ENCODE measurements at regions not wholly inside any gene's neighbourhood (a gene's known extent, or its start where the extent isn't known, plus 50 kb on each side); places are given as distances from the start of the nearest gene placed in this dataset.

DNA sequence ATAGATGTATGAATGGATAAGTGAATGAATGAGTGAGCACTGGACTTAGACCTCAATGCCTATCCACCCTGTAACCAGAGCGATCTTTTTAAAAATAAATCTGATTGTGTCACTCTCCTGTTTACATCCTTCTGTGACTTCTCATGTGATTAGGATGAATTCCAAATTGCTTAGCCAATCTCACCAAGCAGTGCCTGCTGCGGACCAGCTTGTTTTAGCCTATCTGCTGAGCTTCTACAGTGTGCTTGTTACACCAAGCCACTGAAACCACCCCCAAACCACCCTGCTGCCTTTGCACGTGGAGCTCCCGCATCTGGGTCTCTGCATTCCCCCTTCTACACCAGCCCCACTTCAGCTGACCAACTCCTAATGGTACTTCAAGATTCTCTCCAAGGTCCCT is 265.4 kb downstream of the EN1 start:
- 85% methylated on average over 4 of the region's 4 CpGs for WGBS
- no peaks in the 10 kb centered on the region for H3K36me3 ChIP-seq (ENCODE audit: control insufficient read depth in 4 of 4, insufficient read depth in 3 of 4, low read depth in 1 of 4, low read length in 3 of 4)
- no peak overlapping the region for H3K4me3 ChIP-seq (ENCODE audit: low read depth in 1 of 3, low read length in 3 of 3)
- H3K4me1 ChIP-seq (ENCODE audit: control insufficient read depth in 4 of 4, insufficient read depth in 4 of 4, low read length in 3 of 4), result no peaks in the 10 kb centered on the region
- peaks cover 0 to 8% (median 0%) of the 10 kb centered on the region in 4 donors for H3K27me3 ChIP-seq (ENCODE audit: control insufficient read depth in 4 of 4, insufficient read depth in 4 of 4, low read length in 3 of 4)
- no peak overlapping the region for H3K9ac ChIP-seq (ENCODE audit: low read depth in 1 of 2, low read length in 2 of 2)
- H3K27ac ChIP-seq (ENCODE audit: low read depth in 1 of 2, low read length in 2 of 2), result no peak overlapping the region
- TF ChIP-seq RXRA (IDR thresholded peaks at IDR 0.05) (no peak), EGR1 (IDR thresholded peaks at IDR 0.05; ENCODE audit: low read depth in 2 of 2) (no peak), JUND (IDR thresholded peaks at IDR 0.05) (no peak), FOXA1 (IDR thresholded peaks at IDR 0.05) (no peak), HNF4A (conservative IDR thresholded peaks at IDR 0.05) (no peak), FOXA2 (IDR thresholded peaks at IDR 0.05) (no peak), HNF4G (IDR thresholded peaks at IDR 0.05) (no peak), TAF1 (conservative IDR thresholded peaks at IDR 0.05) (no peak), RAD21 (IDR thresholded peaks at IDR 0.05) (no peak)
- TF ChIP-seq, protein P1, sequence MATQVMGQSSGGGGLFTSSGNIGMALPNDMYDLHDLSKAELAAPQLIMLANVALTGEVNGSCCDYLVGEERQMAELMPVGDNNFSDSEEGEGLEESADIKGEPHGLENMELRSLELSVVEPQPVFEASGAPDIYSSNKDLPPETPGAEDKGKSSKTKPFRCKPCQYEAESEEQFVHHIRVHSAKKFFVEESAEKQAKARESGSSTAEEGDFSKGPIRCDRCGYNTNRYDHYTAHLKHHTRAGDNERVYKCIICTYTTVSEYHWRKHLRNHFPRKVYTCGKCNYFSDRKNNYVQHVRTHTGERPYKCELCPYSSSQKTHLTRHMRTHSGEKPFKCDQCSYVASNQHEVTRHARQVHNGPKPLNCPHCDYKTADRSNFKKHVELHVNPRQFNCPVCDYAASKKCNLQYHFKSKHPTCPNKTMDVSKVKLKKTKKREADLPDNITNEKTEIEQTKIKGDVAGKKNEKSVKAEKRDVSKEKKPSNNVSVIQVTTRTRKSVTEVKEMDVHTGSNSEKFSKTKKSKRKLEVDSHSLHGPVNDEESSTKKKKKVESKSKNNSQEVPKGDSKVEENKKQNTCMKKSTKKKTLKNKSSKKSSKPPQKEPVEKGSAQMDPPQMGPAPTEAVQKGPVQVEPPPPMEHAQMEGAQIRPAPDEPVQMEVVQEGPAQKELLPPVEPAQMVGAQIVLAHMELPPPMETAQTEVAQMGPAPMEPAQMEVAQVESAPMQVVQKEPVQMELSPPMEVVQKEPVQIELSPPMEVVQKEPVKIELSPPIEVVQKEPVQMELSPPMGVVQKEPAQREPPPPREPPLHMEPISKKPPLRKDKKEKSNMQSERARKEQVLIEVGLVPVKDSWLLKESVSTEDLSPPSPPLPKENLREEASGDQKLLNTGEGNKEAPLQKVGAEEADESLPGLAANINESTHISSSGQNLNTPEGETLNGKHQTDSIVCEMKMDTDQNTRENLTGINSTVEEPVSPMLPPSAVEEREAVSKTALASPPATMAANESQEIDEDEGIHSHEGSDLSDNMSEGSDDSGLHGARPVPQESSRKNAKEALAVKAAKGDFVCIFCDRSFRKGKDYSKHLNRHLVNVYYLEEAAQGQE (IDR thresholded peaks at IDR 0.05), result no peak
- TF ChIP-seq, protein P2, sequence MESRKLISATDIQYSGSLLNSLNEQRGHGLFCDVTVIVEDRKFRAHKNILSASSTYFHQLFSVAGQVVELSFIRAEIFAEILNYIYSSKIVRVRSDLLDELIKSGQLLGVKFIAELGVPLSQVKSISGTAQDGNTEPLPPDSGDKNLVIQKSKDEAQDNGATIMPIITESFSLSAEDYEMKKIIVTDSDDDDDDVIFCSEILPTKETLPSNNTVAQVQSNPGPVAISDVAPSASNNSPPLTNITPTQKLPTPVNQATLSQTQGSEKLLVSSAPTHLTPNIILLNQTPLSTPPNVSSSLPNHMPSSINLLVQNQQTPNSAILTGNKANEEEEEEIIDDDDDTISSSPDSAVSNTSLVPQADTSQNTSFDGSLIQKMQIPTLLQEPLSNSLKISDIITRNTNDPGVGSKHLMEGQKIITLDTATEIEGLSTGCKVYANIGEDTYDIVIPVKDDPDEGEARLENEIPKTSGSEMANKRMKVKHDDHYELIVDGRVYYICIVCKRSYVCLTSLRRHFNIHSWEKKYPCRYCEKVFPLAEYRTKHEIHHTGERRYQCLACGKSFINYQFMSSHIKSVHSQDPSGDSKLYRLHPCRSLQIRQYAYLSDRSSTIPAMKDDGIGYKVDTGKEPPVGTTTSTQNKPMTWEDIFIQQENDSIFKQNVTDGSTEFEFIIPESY (IDR thresholded peaks at IDR 0.05), result no peak
- TF ChIP-seq, protein P3, sequence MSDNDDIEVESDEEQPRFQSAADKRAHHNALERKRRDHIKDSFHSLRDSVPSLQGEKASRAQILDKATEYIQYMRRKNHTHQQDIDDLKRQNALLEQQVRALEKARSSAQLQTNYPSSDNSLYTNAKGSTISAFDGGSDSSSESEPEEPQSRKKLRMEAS (IDR thresholded peaks at IDR 0.05), result no peak
- TF ChIP-seq, protein P4, sequence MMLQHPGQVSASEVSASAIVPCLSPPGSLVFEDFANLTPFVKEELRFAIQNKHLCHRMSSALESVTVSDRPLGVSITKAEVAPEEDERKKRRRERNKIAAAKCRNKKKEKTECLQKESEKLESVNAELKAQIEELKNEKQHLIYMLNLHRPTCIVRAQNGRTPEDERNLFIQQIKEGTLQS (IDR thresholded peaks at IDR 0.05), result no peak
- H3K9me3 ChIP-seq (ENCODE audit: control insufficient read depth in 4 of 4, low read length in 3 of 4), result peaks cover 0 to 2% (median 0%) of the 10 kb centered on the region in 4 donors
- no peak for DNase-seq (ENCODE audit: low spot score)

DNA sequence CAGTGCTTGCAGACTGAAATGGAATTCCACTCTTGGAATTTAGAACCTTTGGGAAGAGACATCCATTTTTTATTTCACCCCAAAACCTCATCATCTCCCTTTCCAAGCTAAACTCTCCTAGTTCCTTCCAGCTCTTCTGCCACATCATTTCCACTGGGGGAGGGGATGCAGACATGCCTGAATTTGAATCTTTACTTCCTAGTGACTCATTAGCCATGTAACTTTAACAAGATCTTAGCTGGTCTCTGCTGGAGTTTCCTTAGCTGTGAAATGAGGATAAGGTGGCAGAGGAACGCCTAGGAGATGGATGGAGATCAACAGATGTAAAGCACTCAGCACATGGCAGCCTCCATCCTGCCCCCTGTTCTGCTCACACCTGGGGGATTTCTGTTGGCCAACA is 266.8 kb downstream of the EN1 start:
- Histone ChIP-seq H3K4me3 (ENCODE audit: low read depth in 1 of 3, low read length in 3 of 3) (no peak overlapping the region), H3K27me3 (ENCODE audit: control insufficient read depth in 4 of 4, insufficient read depth in 4 of 4, low read length in 3 of 4) (peaks cover 0 to 8% (median 0%) of the 10 kb centered on the region in 4 donors), H3K36me3 (ENCODE audit: control insufficient read depth in 4 of 4, insufficient read depth in 3 of 4, low read depth in 1 of 4, low read length in 3 of 4) (no peaks in the 10 kb centered on the region), H3K27ac (ENCODE audit: low read depth in 1 of 2, low read length in 2 of 2) (no peak overlapping the region), H3K4me1 (ENCODE audit: control insufficient read depth in 4 of 4, insufficient read depth in 4 of 4, low read length in 3 of 4) (no peaks in the 10 kb centered on the region), H3K9ac (ENCODE audit: low read depth in 1 of 2, low read length in 2 of 2) (no peak overlapping the region), H3K9me3 (ENCODE audit: control insufficient read depth in 4 of 4, low read length in 3 of 4) (peaks cover 0 to 2% (median 0%) of the 10 kb centered on the region in 4 donors)
- TF ChIP-seq, protein P1 (IDR thresholded peaks at IDR 0.05), result no peak
- DNase-seq (ENCODE audit: low spot score), result no peak
- WGBS, result 37% methylated on average over 1 of the region's 1 CpG

Measured in liver (tissue), 7 donors.